GM21723 (cell line): ENCODE measurements at regions not wholly inside any gene's neighbourhood (a gene's known extent, or its start where the extent isn't known, plus 50 kb on each side); places are given as distances from the start of the nearest gene placed in this dataset.
"Not testable (repeated sequence)": the region's sequence is repeated elsewhere in the genome, so short reads cannot be mapped to it uniquely, and the experiment has no call there.

Experiments used
- ATAC-seq: cut with Tn5 transposase; IDR thresholded peaks from one replicate; pipeline ENCODE4 v1.9.1; 2021; ENCODE audit warnings: mild to moderate bottlenecking, moderate library complexity; ENCODE audit not compliant: unreplicated experiment

DNA sequence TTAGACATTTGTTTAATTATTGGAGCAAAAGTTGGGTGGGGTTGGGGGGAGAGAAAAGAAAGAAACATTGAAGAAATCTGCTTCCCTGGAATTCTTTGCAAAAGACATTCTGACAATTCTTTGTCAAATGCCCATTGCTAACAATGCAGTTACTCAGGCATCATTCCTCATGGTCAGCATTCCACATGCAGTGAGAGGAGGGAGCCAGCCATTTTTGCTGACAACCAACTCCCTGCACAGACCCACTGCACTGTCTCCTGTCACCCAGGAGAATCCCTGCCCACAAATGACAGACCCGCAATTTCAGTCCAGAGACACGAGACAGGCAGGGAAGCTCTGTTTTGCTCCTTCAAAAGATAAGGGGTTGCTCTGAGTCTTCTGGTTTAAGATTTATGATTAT is 985.1 kb upstream of the SLIT2 start:
- no peak for ATAC-seq

- ATAC-seq: no peak
Observed at GRCh38 chr4:19262467-19262866, 989.2 kb upstream of the SLIT2 start.

DNA sequence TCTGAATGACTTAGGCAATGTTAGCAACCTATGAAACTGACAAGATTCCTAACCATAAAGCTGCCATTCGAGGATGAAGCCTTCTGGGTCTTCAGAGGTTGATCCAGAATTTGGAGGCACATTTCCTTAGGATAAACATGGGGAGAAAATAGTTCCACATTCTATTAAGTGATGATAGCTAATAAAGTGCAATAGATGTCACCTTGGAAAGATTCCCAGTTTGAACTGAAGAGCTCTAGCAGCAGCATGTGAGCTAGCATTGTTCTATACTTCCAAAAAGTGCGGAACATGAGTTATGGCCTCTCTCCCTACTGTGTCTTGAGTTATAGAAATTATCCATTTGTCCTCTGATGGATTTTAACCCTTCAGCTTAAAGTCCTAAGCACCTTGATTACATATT is 991.4 kb upstream of the SLIT2 start:
- no peak for ATAC-seq

GRCh38 chr4:19259920-19260319 is 991.8 kb upstream of the SLIT2 start:
- no peak for ATAC-seq

GRCh38 chr4:19256823-19257222 is 994.9 kb upstream of the SLIT2 start:
- ATAC-seq: no peak

DNA sequence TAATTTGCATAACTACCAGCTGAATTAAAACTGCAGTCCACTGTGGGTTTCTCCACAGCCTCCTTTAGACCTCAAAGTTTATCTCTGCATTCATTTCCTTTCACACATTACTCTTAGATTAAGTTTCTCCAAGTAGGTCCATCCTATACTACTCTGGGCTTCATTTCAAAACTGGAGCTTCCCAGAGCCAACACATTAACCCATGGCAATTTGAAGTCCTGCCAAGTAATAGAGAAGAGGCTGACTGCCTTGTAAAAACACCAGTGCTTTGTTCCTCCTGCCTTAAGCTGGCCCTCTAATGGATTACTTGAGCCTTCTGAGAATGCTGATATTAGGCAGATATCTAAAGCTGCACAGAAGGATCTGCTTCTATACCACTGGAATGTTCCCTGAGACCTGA is 997.2 kb upstream of the SLIT2 start:
- ATAC-seq: no peak

- ATAC-seq: no peak
Observed at GRCh38 chr4:19248023-19248422, 1003.7 kb upstream of the SLIT2 start.

- ATAC-seq: no peak
Observed at GRCh38 chr4:19241895-19242294, 1009.8 kb upstream of the SLIT2 start.

DNA sequence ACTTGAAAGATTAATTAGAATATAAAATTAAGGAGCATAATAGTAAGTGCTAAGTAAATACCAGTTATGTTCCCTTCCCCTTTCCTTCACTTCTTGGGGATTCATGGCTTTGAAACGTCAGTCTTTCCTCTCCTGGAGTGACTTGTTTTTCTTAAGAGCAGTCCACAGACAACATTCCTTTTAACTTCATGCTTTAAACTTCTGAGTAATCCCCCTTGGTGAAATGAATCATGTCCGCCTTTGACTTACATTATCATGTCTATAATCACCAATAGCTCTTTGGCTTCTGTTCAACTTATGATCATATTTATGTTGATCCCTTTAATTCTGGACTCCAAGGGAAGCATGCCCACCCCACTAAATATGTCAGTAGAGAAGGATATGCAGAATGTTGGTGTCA is 1012.1 kb upstream of the SLIT2 start:
- ATAC-seq: no peak

DNA sequence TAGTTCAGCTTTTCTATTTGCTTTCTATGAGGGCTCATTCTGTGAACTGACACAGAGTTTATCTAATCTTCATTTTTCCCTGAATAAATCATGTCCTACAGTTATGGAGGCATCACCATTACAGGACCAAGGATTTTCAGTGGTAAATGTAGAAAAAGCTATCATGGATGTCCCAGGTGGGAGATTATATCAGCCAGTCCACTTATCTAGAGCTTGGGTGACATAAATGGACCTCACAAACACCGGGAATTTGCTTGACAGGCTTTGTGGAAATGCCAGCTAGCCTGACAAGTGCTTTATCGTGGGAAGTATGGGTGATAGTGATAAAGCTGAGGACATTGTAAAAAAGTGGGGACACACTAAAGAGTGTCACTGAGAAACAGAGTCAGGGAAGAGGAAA is 1015.2 kb upstream of the SLIT2 start:
- no peak for ATAC-seq

GRCh38 chr4:19230906-19231545 is 1020.7 kb upstream of the SLIT2 start:
- no peak for ATAC-seq

- no peak for ATAC-seq
Observed at GRCh38 chr4:19227701-19228100, 1024.0 kb upstream of the SLIT2 start.

DNA sequence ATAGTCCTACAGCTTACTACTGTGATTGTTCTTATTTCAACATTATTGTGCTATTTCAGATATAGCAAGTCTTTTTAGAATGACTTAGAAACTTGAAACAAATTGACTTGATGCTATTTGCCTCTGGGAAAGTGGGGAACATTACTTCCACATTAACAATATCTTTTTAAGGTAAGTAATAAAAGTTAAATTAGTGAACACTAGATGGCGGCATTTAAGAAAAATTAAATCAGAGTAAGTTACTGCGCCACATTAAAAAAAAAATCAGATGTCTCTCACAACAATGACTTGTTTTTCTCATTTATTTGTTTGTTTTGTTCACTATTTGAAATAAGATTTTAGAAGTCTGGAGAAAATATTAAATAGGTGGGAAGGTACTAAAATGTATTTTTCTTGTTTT is 1026.9 kb upstream of the SLIT2 start:
- no peak for ATAC-seq

DNA sequence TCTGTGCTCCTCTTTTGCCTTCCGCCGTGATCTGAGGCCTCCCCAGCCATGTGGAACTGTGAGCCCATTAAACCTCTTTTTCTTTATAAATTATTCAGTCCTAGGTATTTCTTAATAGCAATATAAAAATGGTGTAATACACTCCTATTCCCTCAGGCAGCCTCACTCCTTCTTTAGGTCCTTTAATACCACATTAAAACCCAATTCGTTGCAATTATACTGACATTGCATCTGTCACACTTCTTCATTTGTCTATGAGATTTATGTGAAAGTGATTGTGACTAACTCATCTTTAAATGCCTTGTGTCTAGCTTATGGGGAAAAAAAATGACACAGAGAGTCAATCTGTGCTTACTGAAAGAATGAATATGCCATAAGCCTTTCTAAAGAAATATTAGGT is 1035.2 kb upstream of the SLIT2 start:
- ATAC-seq: no peak

DNA sequence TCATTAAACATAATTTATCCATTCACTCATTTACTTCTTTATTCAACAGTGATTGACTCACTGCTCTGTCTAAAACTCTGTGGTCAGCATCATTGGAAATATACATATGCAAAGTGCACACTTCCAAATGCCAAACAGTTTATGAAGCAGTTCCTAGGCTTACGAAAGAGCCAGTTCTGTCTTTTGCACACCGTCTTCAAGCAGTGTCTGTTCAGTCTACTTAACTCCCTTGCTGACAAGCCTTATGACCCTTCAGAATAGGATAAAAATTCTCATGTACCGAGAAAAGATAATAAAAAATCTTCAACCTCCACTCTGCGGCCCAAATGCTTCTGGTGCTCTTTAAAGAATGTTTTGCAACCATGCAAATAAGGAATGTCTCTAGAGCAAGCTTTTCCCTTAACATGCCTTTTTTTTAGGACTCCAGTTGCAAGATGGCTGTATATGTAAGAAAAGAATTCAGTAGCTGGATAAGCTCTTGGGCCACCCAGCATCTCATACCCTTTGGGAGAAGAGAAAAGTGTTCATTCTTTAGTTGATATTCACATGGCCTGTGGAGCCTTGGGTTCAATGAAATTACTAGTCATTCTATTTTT is 1037.0 kb upstream of the SLIT2 start:
- no peak for ATAC-seq

GRCh38 chr4:19213388-19213787 is 1038.3 kb upstream of the SLIT2 start:
- no peak for ATAC-seq

GRCh38 chr4:19205853-19206252 is 1045.9 kb upstream of the SLIT2 start:
- ATAC-seq: no peak

DNA sequence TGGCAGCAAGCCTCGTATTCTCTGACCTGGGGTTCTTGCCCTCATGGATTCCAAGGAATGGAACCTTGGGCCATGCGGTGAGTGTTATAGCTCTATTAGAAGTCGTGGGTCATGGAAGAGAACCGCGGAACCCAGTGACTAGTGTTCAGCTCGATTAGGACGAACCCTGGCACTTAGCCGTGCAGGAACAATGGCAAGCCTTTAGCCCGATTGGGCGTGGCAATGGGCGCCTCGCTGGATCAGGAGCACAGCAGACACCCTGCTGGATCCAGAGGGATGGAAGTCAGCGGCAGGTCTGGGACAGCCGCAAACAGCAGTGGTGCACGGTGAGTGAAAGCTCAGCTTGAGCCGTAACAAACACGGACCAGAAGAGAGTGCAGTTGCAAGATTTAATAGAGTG is 1053.9 kb upstream of the SLIT2 start:
- ATAC-seq: not testable (repeated sequence)

DNA sequence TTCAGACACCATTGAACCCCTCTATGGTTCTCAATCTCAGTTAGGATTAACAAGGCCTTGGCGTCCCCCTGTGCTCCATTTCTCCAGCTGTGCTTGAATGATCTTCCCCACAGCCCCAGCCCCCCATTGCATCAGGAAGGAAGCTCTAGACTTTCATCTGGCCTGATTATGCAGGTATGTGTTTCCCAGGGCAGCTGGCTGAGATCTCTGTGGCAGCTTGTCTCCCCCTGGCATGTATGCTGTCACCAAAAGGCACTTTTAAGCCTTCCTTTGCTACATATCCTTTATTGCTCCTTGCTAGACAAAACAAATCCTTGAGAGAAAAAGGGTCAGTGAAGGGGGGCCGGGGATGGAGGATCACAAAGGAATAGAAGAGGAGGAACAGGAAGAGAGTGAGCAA is 1056.0 kb upstream of the SLIT2 start:
- no peak for ATAC-seq

DNA sequence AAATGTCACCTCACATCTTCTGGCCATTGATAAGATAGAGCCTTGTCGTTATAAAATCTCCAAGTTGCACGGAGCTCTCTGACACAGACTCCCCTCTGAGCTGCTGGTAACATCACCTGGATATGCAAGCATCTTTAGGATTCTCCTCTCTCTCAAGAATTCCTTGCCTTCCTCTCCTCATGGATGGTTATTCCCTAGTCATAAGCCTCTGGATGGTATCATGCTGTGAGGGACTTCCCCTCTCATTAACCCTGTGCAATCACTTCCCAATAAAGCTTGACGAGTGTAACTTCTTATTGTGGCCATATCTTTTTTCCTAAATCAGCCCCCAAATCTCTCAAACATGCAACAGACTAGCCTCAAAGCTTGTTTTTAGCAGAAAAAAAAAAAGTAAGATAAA is 1057.0 kb upstream of the SLIT2 start:
- no peak for ATAC-seq

DNA sequence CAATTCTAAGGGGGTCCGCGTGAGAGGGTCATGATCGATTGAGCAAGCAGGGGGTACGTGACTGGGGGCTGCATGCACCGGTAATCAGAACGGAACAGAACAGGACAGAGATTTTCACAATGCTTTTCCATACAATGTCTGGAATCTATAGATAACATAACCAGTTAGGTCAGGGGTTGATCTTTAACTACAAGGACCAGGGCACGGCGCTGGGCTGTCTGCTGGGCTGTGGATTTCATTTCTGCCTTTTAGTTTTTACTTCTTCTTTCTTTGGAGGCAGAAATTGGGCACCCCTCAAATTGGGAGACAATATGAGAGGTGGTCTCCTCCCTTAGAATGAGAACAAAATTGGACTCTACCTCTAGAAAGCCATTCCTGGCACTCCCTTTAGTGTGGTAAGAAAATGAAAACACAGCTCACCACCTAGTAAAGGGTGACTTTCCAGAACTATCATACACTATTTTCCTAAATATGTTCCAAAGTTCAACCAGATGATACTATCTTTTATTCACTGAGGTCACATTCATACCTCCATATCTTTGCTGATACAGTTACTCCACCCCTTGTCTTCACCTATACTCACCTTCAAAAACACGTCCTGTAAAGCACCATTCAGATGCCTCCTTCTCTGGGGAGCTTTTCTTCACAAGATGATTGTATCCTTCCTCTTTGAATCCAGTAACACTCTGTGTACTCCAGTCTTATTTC is 1058.3 kb upstream of the SLIT2 start:
- ATAC-seq: no peak

DNA sequence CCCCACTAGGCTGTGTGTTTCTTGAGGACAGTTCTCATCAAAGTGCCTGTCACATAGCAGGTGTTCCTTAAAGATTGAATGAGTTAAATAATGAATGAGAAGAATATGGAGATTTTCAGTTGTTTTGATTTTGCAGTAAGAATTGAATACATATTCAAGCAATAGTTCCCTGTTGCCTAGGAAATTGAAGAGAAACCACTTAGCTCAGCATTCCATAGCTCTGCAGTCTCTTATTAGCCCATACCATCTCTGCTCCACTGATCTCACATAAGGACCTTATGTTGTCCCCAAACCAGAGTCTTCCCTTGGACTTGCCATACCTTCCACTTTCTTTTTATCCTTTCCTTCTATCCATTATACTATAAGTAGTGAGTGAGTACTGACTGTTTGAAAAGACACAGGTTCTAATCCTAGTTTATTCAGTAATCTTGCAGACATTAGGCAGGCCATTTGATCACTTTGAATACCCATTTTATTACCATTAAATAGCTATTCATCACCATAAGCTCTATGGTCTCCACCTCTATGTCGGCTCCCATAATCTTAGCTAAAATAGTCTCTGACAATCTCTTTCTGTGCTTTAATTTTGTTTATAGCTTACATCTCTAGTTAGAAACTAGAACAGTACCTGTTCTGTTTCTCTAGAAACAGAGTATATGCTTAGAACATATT is 1059.6 kb upstream of the SLIT2 start:
- no peak for ATAC-seq
